ENCODE measurements at regions not wholly inside any gene's neighbourhood (a gene's known extent, or its start where the extent isn't known, plus 50 kb on each side); places are given as distances from the start of the nearest gene placed in this dataset.

DNA sequence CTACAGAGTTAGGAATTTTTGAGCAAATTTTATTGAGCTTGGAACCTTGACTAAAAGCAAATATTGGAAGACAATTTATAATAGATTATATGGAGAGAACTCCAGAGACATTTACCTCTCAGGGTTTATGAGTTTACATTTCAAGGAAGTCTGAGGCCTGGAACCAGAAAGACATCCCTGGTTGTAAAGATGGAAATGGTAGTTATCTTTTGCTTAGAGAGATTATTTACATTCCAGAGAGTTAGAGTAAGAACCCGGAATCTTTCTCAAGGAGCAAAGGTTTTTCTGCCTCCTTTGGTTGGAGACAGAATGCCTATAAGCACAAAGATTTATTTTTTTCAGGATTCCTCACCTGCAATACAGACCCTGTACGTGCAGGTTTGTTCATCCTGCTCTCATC, 458.1 kb downstream of the TBL1XR1 start:
- H3K4me3 ChIP-seq (replicated peaks in 1 of 2; ENCODE audit: low read depth in 2 of 2, low read length in 2 of 2), result no peak overlapping the region
- TF ChIP-seq, protein P1, sequence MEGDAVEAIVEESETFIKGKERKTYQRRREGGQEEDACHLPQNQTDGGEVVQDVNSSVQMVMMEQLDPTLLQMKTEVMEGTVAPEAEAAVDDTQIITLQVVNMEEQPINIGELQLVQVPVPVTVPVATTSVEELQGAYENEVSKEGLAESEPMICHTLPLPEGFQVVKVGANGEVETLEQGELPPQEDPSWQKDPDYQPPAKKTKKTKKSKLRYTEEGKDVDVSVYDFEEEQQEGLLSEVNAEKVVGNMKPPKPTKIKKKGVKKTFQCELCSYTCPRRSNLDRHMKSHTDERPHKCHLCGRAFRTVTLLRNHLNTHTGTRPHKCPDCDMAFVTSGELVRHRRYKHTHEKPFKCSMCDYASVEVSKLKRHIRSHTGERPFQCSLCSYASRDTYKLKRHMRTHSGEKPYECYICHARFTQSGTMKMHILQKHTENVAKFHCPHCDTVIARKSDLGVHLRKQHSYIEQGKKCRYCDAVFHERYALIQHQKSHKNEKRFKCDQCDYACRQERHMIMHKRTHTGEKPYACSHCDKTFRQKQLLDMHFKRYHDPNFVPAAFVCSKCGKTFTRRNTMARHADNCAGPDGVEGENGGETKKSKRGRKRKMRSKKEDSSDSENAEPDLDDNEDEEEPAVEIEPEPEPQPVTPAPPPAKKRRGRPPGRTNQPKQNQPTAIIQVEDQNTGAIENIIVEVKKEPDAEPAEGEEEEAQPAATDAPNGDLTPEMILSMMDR (IDR thresholded peaks at IDR 0.05; ENCODE audit: low read depth, low read length), result no peak
- no peak for DNase-seq (ENCODE audit: low read depth in 2 of 2)

DNA sequence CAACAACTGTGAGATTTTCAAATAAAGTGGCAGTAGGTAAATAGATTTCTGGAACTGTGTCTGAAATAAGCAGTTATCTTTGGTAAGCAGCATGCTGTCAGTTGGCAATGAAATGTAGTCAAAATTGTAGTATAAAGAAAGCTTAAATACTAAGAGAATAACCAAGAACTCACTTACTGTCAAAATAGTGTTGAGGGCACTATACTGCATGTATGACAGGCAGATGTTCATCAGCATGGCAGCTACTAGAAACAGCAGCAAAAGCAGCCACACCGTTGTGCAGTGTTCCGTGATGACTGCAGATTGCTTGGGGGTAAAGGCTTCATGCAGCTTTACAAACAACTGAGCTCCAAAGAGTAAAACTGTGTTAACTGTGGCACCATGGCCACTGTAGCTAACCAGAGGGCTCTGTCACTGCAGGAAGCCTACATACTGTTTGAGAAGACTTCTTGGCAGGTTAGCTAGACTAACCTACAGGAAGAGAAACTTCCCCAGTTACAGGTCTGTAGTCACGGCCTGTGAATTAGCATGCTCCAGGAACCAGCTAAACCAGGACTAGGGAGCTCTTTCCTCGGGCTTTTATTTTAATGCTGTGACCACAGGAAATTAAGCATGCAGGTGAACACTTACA, 459.7 kb downstream of the TBL1XR1 start:
- no peak overlapping the region for H3K4me3 ChIP-seq (replicated peaks in 1 of 2; ENCODE audit: low read depth in 2 of 2, low read length in 2 of 2)
- no peak for DNase-seq (ENCODE audit: low read depth in 2 of 2)
- TF ChIP-seq, protein P1 (IDR thresholded peaks at IDR 0.05; ENCODE audit: low read depth, low read length), result no peak

DNA sequence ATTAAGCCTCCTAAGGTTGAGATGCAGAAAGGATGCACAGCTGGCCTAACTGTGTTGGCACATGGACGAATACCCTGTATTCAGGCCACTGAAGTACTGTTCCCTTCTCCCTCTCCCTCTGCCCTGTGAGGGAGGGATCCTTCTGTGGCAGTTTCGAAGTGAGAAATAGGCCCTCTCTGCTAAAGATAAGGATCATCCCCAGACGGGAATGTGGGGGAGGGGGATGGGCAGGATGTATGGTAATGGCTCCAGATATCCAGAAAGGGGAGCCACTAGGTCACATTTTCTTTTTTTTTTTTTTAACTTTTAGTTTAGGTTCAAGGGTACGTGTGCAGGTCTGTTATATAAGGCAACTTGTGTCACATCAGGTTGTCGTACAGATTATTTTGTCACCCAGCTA, 463.1 kb downstream of the TBL1XR1 start:
- H3K4me3 ChIP-seq (replicated peaks in 1 of 2; ENCODE audit: low read depth in 2 of 2, low read length in 2 of 2), result no peak overlapping the region
- no peak for DNase-seq (ENCODE audit: low read depth in 2 of 2)
- TF ChIP-seq, protein P1 (IDR thresholded peaks at IDR 0.05; ENCODE audit: low read depth, low read length), result no peak

- no peak for DNase-seq (ENCODE audit: low read depth in 2 of 2)
- TF ChIP-seq, protein P1 (IDR thresholded peaks at IDR 0.05; ENCODE audit: low read depth, low read length), result no peak
- H3K4me3 ChIP-seq (replicated peaks in 1 of 2; ENCODE audit: low read depth in 2 of 2, low read length in 2 of 2), result no peak overlapping the region
Measured at GRCh38 chr3:176724394-176724759, 472.9 kb downstream of the TBL1XR1 start.

DNA sequence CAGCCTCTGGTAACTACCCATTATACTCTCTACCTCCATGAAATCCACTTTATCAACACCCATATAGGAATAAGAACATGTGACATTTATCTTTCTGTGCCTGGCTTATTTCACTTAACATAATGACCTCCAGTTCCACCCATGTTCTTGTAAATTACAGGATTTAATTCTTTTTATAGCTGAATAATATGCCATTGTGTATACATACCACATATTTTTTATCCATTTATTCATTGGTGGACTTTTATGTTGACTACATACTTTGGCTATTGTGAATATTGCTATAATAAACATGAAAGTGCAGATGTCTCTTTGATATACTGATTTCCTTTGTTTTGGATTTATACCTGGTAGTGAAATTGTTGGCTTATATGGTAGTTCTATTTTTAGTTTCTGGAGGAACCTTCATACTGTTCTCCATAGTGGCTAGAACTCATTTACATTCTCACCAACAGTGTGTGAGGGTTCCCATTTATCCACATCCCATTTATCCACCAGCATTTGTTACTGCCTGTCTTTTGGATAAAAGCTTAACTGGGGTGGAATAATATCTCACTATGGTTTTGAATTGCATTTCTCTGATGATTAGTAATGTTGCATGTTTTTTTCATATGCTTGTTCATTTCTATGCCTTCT, 473.4 kb downstream of the TBL1XR1 start:
- H3K4me3 ChIP-seq (replicated peaks in 1 of 2; ENCODE audit: low read depth in 2 of 2, low read length in 2 of 2), result no peak overlapping the region
- TF ChIP-seq, protein P1 (IDR thresholded peaks at IDR 0.05; ENCODE audit: low read depth, low read length), result no peak
- no peak for DNase-seq (ENCODE audit: low read depth in 2 of 2)

DNA sequence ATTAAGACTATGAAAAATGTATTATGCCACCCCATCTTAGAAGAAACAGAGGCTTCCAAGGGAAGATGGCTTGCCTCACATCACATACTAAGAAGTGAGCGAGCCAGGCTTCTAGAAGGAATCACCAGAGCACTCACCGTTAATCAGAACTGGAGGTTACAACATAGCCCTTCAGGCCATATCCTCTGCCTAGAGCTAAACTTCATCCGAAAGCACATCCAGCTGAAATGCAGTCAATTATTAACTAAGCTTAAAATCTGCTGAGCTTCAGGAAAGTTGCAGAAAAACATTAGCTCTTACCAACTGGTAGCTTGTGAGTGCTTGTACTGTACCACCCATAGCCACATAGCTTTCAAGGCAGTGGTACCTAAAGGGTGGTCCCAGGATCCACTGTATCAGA, 483.2 kb downstream of the TBL1XR1 start:
- TF ChIP-seq, protein P1 (IDR thresholded peaks at IDR 0.05; ENCODE audit: low read depth, low read length), result no peak
- no peak for DNase-seq (ENCODE audit: low read depth in 2 of 2)

More for the DNA sequence above, 483.2 kb downstream of the TBL1XR1 start:
- no peak overlapping the region for H3K4me3 ChIP-seq (replicated peaks in 1 of 2; ENCODE audit: low read depth in 2 of 2, low read length in 2 of 2)

All from cardiac fibroblast (primary cell).